SK-N-SH treated with all-trans-retinoic acid at 6 μM for 48 hours (cell line): ENCODE measurements at regions not wholly inside any gene's neighbourhood (a gene's known extent, or its start where the extent isn't known, plus 50 kb on each side); places are given as distances from the start of the nearest gene placed in this dataset.

Source experiments
- ATAC-seq: fragments of 200-7000 bp; cut with Tn5 transposase; 3 replicates; pipeline ENCODE4 v1.9.1; 2020; ENCODE audit warnings: mild to moderate bottlenecking, moderate library complexity
- ARNTL ChIP-seq: fragments of 450-650 bp; formaldehyde crosslinking; IDR thresholded peaks from 2 replicates; pipeline ENCODE4 v1.5.0; 2020; ENCODE audit warnings: low read depth, mild to moderate bottlenecking, moderate library complexity, borderline replicate concordance
- BACH2 ChIP-seq: fragments of 250-450 bp; sonication (Bioruptor Pico); IDR thresholded peaks from 2 replicates; pipeline ENCODE4 v1.9.0; 2021; ENCODE audit warnings: mild to moderate bottlenecking, borderline replicate concordance
- ESRRG ChIP-seq: fragments of 250-450 bp; sonication (Bioruptor Pico); IDR thresholded peaks from 2 replicates; pipeline ENCODE4 v1.6.1; 2021; ENCODE audit warnings: mild to moderate bottlenecking
- ISL1 ChIP-seq: fragments of 250-450 bp; sonication (Bioruptor Pico); IDR thresholded peaks from 2 replicates; pipeline ENCODE4 v2.1.2; 2022; ENCODE audit warnings: mild to moderate bottlenecking, moderate library complexity
- PPARA ChIP-seq: fragments of 250-450 bp; sonication (Bioruptor Pico); IDR thresholded peaks from 2 replicates; pipeline ENCODE4 v1.5.0; 2020; ENCODE audit warnings: mild to moderate bottlenecking, borderline replicate concordance
- RARB ChIP-seq: fragments of 250-450 bp; sonication (Bioruptor Pico); IDR thresholded peaks from 2 replicates; pipeline ENCODE4 v1.8.0; 2021; ENCODE audit warnings: mild to moderate bottlenecking, moderate library complexity
- SNAI2 ChIP-seq: fragments of 250-450 bp; sonication (Bioruptor Pico); IDR thresholded peaks from 2 replicates; pipeline ENCODE4 v1.5.0; 2020; ENCODE audit warnings: mild to moderate bottlenecking, moderate library complexity
- TCF4 ChIP-seq: fragments of 250-450 bp; sonication (Bioruptor Pico); IDR thresholded peaks from 2 replicates; pipeline ENCODE4 v1.8.0; 2021; ENCODE audit warnings: mild to moderate bottlenecking, moderate library complexity, borderline replicate concordance
- TOX ChIP-seq: fragments of 250-450 bp; sonication (Bioruptor Pico); IDR thresholded peaks from 2 replicates; pipeline ENCODE4 v1.8.0; 2021; ENCODE audit warnings: mild to moderate bottlenecking, moderate library complexity, borderline replicate concordance
- ZC3H10 ChIP-seq: fragments of 250-450 bp; sonication (Bioruptor Pico); IDR thresholded peaks from 2 replicates; pipeline ENCODE4 v1.5.1; 2021; ENCODE audit warnings: mild to moderate bottlenecking, moderate library complexity
- ZFP3 ChIP-seq: fragments of 250-450 bp; sonication (Bioruptor Pico); IDR thresholded peaks from 2 replicates; pipeline ENCODE4 v1.5.0; 2020; ENCODE audit warnings: mild to moderate bottlenecking, moderate library complexity
- ZFP30 ChIP-seq: fragments of 450-650 bp; formaldehyde crosslinking; IDR thresholded peaks from 2 replicates; pipeline ENCODE4 v1.5.0; 2022; ENCODE audit warnings: mild to moderate bottlenecking, moderate library complexity
- ZNF565 ChIP-seq: fragments of 450-650 bp; formaldehyde crosslinking; conservative IDR thresholded peaks from 2 replicates; pipeline ENCODE4 v1.5.0; 2020; ENCODE audit warnings: low read depth, mild to moderate bottlenecking, moderate library complexity
- ZNF70 ChIP-seq: fragments of 450-650 bp; formaldehyde crosslinking; IDR thresholded peaks from 2 replicates; pipeline ENCODE4 v1.5.0; 2020; ENCODE audit warnings: mild to moderate bottlenecking, moderate library complexity
- TF ChIP-seq, protein P1 (sequence below): fragments of 250-450 bp; sonication (Bioruptor Pico); IDR thresholded peaks from 2 replicates; pipeline ENCODE4 v1.5.0; 2020; ENCODE audit warnings: mild to moderate bottlenecking, moderate library complexity
- TF ChIP-seq, protein P2 (sequence below): fragments of 250-450 bp; sonication (Bioruptor Pico); IDR thresholded peaks from 2 replicates; pipeline ENCODE4 v1.8.0; 2021; ENCODE audit warnings: low read depth, mild to moderate bottlenecking, moderate library complexity, borderline replicate concordance
- TF ChIP-seq, protein P3 (sequence below): fragments of 250-450 bp; sonication (Bioruptor Pico); IDR thresholded peaks from 2 replicates; pipeline ENCODE4 v1.5.1; 2020; ENCODE audit warnings: low read depth, mild to moderate bottlenecking, moderate library complexity
- TF ChIP-seq, protein P4 (sequence below): fragments of 250-450 bp; sonication (Bioruptor Pico); IDR thresholded peaks from 2 replicates; pipeline ENCODE4 v1.5.1; 2021; ENCODE audit warnings: mild to moderate bottlenecking, moderate library complexity
- TF ChIP-seq, protein P5 (sequence below): fragments of 250-450 bp; sonication (Bioruptor Pico); IDR thresholded peaks from 2 replicates; pipeline ENCODE4 v1.8.0; 2020; ENCODE audit warnings: mild to moderate bottlenecking, moderate library complexity, borderline replicate concordance

DNA sequence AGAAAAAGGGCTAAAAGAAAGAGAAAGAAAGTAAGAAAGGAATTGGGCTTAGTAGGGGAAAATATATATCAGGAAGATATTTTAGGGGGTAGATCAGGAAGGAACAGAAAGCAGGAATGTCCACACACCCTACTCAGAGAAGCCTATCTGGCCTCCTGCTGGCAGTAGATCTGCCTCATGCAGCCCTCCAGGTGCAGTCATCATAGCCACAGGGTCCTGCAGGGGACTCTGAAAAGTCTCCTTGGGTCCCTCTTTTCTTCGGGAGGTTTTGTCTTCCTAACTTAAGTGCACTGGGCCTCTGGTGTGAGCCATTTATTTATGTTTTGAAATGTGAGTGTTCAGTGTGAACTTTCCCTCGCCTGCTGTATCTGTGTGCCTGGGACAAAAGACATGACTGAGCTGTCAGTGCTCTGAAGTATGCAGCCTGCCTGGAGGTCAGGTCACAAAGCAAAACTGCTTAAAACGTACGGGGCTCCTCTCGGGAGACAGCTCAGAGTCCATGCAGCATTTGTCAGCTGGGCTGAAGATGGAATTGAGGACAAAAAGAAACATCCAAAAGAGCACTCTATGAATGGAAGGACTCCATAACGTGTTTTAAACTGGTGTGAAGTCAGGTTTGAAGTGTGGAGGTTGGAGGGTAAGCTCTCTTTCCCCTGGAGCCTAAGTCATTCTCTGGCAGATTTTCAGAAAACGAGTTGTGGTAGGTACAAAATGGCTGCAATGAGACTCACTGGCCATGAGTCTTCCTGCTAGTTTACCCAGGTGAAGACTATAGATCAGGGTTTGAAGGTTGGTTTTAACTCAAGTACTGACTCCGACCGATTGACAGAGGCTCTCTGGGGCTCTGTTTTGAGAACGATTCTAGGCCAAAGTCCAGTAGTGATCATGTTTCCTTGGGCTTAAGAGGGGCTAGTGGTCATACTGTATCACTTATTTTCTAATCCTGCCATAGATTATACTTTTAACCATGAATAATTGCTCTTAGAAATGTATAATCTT, 151.8 kb upstream of the GDNF start:
- TF ChIP-seq ESRRG (no peak), TCF4 (CRISPR knock-in tag) (no peak)

DNA sequence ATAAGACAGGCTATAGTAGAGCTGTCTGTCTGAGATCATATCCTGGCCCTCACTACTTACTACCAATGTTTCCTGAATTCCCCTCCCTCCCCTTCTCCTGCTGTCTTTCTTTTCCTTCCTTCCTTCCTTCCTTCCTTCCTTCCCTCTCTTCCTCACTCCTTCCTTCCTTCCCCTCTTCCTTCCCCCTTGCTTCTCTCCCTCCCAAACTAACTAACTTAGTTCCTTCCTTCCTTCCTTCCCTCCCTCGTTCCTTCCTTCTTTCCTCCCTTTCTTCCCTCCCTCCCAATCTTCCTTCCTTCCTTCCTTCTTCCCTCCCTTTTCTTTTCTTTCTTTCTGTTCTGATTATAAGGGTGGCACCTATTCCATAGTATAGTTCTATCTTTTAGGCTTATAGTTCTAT, 150.0 kb upstream of the GDNF start:
- no peak for ATAC-seq

More for the DNA sequence above, 151.8 kb upstream of the GDNF start:
- ATAC-seq, result no peak

DNA sequence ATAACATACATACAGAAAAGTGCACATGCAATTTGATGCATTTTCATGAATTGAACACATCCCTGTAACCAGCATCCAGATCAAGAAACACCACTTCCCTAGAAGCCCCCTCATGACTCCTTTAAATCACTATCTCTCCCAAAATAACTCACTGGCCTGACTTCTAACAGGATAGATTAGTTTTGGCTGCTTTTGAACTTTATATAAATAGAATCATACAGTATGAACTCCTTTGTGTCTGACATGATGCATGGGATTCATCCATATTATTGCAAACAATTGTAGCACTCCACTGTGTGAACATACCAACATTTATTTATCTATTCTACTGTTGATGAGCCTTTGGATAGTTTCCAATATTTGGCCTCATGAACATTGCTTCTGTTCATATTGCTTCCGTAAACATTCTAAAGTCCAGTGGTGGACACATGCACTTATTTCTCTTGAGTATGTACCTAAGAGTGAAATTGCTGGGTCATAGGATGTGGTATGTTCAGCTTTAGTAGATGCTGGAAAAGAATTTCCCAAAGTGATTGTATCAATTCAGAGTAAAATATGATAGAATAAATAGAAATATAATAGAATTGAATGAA, 148.7 kb upstream of the GDNF start:
- no peak for ATAC-seq
- TF ChIP-seq ZNF565 (CRISPR knock-in tag) (no peak), ISL1 (no peak), ZNF70 (CRISPR knock-in tag) (no peak), PPARA (CRISPR knock-in tag) (no peak)

More for the DNA sequence above, 150.0 kb upstream of the GDNF start:
- TF ChIP-seq ISL1, result no peak
- no peak for TF ChIP-seq PPARA (CRISPR knock-in tag)
- no peak for TF ChIP-seq ZNF70 (CRISPR knock-in tag)
- no peak for TF ChIP-seq SNAI2 (CRISPR knock-in tag)
- no peak for TF ChIP-seq ZC3H10 (CRISPR knock-in tag)
- TF ChIP-seq TCF4 (CRISPR knock-in tag), result no peak
- TF ChIP-seq, protein P1, sequence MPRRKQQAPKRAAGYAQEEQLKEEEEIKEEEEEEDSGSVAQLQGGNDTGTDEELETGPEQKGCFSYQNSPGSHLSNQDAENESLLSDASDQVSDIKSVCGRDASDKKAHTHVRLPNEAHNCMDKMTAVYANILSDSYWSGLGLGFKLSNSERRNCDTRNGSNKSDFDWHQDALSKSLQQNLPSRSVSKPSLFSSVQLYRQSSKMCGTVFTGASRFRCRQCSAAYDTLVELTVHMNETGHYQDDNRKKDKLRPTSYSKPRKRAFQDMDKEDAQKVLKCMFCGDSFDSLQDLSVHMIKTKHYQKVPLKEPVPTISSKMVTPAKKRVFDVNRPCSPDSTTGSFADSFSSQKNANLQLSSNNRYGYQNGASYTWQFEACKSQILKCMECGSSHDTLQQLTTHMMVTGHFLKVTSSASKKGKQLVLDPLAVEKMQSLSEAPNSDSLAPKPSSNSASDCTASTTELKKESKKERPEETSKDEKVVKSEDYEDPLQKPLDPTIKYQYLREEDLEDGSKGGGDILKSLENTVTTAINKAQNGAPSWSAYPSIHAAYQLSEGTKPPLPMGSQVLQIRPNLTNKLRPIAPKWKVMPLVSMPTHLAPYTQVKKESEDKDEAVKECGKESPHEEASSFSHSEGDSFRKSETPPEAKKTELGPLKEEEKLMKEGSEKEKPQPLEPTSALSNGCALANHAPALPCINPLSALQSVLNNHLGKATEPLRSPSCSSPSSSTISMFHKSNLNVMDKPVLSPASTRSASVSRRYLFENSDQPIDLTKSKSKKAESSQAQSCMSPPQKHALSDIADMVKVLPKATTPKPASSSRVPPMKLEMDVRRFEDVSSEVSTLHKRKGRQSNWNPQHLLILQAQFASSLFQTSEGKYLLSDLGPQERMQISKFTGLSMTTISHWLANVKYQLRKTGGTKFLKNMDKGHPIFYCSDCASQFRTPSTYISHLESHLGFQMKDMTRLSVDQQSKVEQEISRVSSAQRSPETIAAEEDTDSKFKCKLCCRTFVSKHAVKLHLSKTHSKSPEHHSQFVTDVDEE (CRISPR knock-in tag), result no peak

DNA sequence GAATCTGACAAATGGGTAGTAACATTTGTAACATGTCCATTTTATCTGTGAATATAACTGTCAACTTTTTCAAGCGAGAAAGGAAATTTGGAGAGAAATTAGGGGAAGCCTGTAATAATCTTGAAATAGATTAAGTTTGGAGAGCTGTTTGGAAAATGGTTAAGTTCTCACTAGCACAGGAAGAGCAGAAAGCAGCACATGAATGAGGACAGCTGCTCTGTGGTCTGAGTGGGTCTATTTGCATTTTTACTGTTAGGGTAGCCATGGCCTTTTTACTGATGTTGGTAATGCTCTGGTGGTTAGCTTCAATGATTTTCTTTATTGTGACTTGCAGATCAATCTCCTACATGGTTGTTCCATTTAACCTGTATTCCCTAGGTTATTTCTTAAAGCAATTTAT, 144.5 kb upstream of the GDNF start:
- TF ChIP-seq, protein P2, sequence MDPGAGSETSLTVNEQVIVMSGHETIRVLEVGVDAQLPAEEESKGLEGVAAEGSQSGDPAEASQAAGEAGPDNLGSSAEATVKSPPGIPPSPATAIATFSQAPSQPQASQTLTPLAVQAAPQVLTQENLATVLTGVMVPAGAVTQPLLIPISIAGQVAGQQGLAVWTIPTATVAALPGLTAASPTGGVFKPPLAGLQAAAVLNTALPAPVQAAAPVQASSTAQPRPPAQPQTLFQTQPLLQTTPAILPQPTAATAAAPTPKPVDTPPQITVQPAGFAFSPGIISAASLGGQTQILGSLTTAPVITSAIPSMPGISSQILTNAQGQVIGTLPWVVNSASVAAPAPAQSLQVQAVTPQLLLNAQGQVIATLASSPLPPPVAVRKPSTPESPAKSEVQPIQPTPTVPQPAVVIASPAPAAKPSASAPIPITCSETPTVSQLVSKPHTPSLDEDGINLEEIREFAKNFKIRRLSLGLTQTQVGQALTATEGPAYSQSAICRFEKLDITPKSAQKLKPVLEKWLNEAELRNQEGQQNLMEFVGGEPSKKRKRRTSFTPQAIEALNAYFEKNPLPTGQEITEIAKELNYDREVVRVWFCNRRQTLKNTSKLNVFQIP, result no peak
- TF ChIP-seq BACH2 (CRISPR knock-in tag), result no peak
- no peak for TF ChIP-seq TOX
- no peak for TF ChIP-seq ZFP30 (CRISPR knock-in tag)
- TF ChIP-seq, protein P3, sequence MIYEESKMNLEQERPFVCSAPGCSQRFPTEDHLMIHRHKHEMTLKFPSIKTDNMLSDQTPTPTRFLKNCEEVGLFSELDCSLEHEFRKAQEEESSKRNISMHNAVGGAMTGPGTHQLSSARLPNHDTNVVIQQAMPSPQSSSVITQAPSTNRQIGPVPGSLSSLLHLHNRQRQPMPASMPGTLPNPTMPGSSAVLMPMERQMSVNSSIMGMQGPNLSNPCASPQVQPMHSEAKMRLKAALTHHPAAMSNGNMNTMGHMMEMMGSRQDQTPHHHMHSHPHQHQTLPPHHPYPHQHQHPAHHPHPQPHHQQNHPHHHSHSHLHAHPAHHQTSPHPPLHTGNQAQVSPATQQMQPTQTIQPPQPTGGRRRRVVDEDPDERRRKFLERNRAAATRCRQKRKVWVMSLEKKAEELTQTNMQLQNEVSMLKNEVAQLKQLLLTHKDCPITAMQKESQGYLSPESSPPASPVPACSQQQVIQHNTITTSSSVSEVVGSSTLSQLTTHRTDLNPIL, result no peak
- no peak for TF ChIP-seq PPARA (CRISPR knock-in tag)
- TF ChIP-seq, protein P4, sequence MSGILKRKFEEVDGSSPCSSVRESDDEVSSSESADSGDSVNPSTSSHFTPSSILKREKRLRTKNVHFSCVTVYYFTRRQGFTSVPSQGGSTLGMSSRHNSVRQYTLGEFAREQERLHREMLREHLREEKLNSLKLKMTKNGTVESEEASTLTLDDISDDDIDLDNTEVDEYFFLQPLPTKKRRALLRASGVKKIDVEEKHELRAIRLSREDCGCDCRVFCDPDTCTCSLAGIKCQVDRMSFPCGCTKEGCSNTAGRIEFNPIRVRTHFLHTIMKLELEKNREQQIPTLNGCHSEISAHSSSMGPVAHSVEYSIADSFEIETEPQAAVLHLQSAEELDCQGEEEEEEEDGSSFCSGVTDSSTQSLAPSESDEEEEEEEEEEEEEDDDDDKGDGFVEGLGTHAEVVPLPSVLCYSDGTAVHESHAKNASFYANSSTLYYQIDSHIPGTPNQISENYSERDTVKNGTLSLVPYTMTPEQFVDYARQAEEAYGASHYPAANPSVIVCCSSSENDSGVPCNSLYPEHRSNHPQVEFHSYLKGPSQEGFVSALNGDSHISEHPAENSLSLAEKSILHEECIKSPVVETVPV, result no peak
- no peak for TF ChIP-seq ZFP3 (CRISPR knock-in tag)
- TF ChIP-seq, protein P5, sequence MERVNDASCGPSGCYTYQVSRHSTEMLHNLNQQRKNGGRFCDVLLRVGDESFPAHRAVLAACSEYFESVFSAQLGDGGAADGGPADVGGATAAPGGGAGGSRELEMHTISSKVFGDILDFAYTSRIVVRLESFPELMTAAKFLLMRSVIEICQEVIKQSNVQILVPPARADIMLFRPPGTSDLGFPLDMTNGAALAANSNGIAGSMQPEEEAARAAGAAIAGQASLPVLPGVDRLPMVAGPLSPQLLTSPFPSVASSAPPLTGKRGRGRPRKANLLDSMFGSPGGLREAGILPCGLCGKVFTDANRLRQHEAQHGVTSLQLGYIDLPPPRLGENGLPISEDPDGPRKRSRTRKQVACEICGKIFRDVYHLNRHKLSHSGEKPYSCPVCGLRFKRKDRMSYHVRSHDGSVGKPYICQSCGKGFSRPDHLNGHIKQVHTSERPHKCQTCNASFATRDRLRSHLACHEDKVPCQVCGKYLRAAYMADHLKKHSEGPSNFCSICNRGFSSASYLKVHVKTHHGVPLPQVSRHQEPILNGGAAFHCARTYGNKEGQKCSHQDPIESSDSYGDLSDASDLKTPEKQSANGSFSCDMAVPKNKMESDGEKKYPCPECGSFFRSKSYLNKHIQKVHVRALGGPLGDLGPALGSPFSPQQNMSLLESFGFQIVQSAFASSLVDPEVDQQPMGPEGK, result no peak
- TF ChIP-seq ARNTL (CRISPR knock-in tag), result no peak
- no peak for TF ChIP-seq ZNF70 (CRISPR knock-in tag)
- TF ChIP-seq ZNF565 (CRISPR knock-in tag), result no peak
- TF ChIP-seq ZC3H10 (CRISPR knock-in tag), result no peak
- no peak for TF ChIP-seq RARB
- TF ChIP-seq SNAI2 (CRISPR knock-in tag), result no peak
- no peak for ATAC-seq
